HCT116 (cell line): ENCODE measurements at regions not wholly inside any gene's neighbourhood (a gene's known extent, or its start where the extent isn't known, plus 50 kb on each side); places are given as distances from the start of the nearest gene placed in this dataset.

ENCODE experiments used
- POLR2A ChIP-seq: IDR thresholded peaks from 2 replicates; pipeline ENCODE4 v1.7.0; 2011; ENCODE audit warnings: borderline replicate concordance; ENCODE audit not compliant: insufficient read depth, insufficient read length; ENCODE audit errors: extremely low read depth
- YY1 ChIP-seq: IDR thresholded peaks from 2 replicates; pipeline ENCODE4 v1.6.1; 2011; ENCODE audit warnings: low read length, low read depth, moderate library complexity, mild to moderate bottlenecking; ENCODE audit not compliant: insufficient replicate concordance; ENCODE audit errors: extremely low read depth
- ZNF274 ChIP-seq: fragments of 200-500 bp; sonication (Bioruptor generic); IDR thresholded peaks from 2 replicates; pipeline ENCODE4 v1.6.1; 2014; ENCODE audit warnings: mild to moderate bottlenecking, low read depth, low read length, inconsistent platforms
- TF ChIP-seq, protein P1 (sequence below), 3 experiments: fragments of 200-600 bp in 1 of 3; sonication (generic) in 1 of 3; IDR thresholded peaks in 2 of 3; conservative IDR thresholded peaks in 1 of 3; 2 replicates each; pipeline ENCODE4 v1.5.1; 2012 to 2017; ENCODE audit warnings: low read depth in 2 of 3, low read length in 2 of 3, antibody characterized with exemption in 1 of 3, borderline replicate concordance in 1 of 3, control low read depth in 1 of 3, mild to moderate bottlenecking in 1 of 3, mixed read lengths in 1 of 3, mixed run types in 1 of 3, moderate library complexity in 1 of 3; ENCODE audit not compliant: insufficient read depth in 1 of 3
- TF ChIP-seq, protein P2 (sequence below): IDR thresholded peaks from 2 replicates; pipeline ENCODE4 v1.6.1; 2011; ENCODE audit warnings: mild to moderate bottlenecking, low read length, moderate library complexity; ENCODE audit not compliant: insufficient replicate concordance; ENCODE audit errors: extremely low read depth

DNA sequence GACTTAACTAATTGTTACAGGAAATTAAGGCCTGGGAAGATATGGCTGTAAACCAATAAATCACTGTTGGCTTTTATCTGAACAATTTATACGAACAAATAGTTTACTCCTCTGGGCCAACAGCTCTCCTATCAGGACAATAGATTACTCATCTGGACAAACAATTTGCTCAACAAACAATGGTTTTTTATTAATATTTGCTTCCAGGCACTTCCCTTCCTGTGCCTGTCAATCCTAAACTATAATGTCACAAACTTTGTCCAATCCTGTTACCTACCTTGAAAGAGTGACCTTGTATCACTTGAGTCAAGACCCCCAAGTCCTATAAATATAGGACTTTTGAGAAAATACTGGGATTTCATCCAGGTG lies 87.6 kb upstream of the OR9Q1 start:
- TF ChIP-seq YY1 (no peak), POLR2A (no peak), ZNF274 (no peak)
- TF ChIP-seq, protein P1, sequence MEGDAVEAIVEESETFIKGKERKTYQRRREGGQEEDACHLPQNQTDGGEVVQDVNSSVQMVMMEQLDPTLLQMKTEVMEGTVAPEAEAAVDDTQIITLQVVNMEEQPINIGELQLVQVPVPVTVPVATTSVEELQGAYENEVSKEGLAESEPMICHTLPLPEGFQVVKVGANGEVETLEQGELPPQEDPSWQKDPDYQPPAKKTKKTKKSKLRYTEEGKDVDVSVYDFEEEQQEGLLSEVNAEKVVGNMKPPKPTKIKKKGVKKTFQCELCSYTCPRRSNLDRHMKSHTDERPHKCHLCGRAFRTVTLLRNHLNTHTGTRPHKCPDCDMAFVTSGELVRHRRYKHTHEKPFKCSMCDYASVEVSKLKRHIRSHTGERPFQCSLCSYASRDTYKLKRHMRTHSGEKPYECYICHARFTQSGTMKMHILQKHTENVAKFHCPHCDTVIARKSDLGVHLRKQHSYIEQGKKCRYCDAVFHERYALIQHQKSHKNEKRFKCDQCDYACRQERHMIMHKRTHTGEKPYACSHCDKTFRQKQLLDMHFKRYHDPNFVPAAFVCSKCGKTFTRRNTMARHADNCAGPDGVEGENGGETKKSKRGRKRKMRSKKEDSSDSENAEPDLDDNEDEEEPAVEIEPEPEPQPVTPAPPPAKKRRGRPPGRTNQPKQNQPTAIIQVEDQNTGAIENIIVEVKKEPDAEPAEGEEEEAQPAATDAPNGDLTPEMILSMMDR (IDR thresholded peaks at IDR 0.05 in 2 of 3, conservative IDR thresholded peaks at IDR 0.05 in 1 of 3; ENCODE audit: borderline replicate concordance in 1 of 3, insufficient read depth in 1 of 3, low read depth in 2 of 3, low read length in 2 of 3): no peak
- TF ChIP-seq, protein P2, sequence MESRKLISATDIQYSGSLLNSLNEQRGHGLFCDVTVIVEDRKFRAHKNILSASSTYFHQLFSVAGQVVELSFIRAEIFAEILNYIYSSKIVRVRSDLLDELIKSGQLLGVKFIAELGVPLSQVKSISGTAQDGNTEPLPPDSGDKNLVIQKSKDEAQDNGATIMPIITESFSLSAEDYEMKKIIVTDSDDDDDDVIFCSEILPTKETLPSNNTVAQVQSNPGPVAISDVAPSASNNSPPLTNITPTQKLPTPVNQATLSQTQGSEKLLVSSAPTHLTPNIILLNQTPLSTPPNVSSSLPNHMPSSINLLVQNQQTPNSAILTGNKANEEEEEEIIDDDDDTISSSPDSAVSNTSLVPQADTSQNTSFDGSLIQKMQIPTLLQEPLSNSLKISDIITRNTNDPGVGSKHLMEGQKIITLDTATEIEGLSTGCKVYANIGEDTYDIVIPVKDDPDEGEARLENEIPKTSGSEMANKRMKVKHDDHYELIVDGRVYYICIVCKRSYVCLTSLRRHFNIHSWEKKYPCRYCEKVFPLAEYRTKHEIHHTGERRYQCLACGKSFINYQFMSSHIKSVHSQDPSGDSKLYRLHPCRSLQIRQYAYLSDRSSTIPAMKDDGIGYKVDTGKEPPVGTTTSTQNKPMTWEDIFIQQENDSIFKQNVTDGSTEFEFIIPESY: no peak
